Lower leg skin (tissue), 4 donors: ENCODE measurements at regions not wholly inside any gene's neighbourhood (a gene's known extent, or its start where the extent isn't known, plus 50 kb on each side); places are given as distances from the start of the nearest gene placed in this dataset.

Experiments used
- DNase-seq, 2 donors: peaks; one replicate each; pipeline ENCODE4 v3.0.0-alpha.2; 2019; ENCODE audit warnings: low spot score in 2 of 2
- H3K4me3 ChIP-seq: fragments of 200-600 bp; sonication (generic); 2 replicates; pipeline ENCODE4 v1.5.1; 2017; ENCODE audit warnings: mild to moderate bottlenecking, low read depth; ENCODE audit not compliant: poor library complexity, severe bottlenecking
- POLR2A ChIP-seq, 2 donors: fragments of 450-650 bp; IDR thresholded peaks; one replicate each; pipeline ENCODE4 v1.6.1; 2016 to 2017; ENCODE audit warnings: antibody characterized with exemption in 2 of 2, mild to moderate bottlenecking in 1 of 2, moderate library complexity in 1 of 2
- WGBS, 2 donors: methylation state at CpG; one replicate each; pipeline ENCODE4 v1.1.5; 2018; 5-methylcytosine and 5-hydroxymethylcytosine counted together
- intact Hi-C: fragments of 100-400 bp; cut with DNase I; formaldehyde crosslinking; loops from one replicate; pipeline ENCODE4 v1.15.0; 2023; ENCODE audit warnings: low total_unique reads
- TF ChIP-seq, protein P1 (sequence below), 3 donors: fragments of 450-650 bp; IDR thresholded peaks; one replicate each; pipeline ENCODE4 v1.5.1; 2016; ENCODE audit warnings: antibody characterized with exemption in 3 of 3, mild to moderate bottlenecking in 3 of 3, moderate library complexity in 2 of 3

DNA sequence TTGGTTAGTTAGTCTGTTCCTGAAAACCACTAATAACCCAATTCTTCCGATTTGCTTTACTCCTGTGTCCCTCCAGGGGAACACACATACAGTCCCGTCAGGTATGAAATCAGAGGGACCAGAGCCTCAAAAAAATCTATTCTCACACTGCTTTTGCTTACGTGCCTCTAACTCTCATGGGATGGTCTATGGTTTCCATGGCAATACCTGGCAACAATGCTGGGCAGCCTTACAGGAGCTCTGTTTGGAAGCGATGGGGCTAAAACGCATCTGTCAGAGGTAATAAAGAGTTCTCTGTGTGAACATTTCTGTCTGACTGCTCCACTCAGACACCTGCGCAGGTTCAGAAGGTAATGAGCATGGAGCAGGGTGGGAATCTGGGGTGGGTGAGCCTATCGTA lies 376.2 kb downstream of the GXYLT1 start:
- no peak overlapping the region for H3K4me3 ChIP-seq
- 81 to 88% methylated on average over 7 of the region's 7 CpGs for WGBS, 2 donors
- intact Hi-C loops: no loop called here
- DNase-seq: no peak
- TF ChIP-seq POLR2A (IDR thresholded peaks at IDR 0.05): no peak
- TF ChIP-seq, protein P1, sequence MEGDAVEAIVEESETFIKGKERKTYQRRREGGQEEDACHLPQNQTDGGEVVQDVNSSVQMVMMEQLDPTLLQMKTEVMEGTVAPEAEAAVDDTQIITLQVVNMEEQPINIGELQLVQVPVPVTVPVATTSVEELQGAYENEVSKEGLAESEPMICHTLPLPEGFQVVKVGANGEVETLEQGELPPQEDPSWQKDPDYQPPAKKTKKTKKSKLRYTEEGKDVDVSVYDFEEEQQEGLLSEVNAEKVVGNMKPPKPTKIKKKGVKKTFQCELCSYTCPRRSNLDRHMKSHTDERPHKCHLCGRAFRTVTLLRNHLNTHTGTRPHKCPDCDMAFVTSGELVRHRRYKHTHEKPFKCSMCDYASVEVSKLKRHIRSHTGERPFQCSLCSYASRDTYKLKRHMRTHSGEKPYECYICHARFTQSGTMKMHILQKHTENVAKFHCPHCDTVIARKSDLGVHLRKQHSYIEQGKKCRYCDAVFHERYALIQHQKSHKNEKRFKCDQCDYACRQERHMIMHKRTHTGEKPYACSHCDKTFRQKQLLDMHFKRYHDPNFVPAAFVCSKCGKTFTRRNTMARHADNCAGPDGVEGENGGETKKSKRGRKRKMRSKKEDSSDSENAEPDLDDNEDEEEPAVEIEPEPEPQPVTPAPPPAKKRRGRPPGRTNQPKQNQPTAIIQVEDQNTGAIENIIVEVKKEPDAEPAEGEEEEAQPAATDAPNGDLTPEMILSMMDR (IDR thresholded peaks at IDR 0.05): no peak

DNA sequence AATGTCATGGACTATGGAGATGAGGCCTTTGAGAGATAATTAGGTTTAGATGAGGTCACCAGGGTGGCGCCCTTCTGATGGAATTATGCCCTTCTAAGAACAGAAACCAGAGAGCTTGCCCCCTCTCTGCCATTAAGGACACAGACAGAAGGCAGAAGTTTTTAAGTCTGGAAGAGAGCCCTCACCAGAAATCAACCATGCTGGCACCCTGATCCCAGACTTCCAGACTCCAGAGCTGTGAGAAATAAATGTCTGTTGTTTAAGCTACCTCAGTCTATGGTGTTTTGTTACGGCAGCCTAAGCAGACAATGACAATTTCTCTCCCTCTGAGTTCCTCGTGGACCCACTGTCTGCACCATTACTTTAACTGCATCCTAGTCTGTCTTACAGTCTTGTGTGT lies 382.0 kb downstream of the GXYLT1 start:
- TF ChIP-seq, protein P1 (IDR thresholded peaks at IDR 0.05): no peak
- no peak for TF ChIP-seq POLR2A (IDR thresholded peaks at IDR 0.05)
- intact Hi-C loops: no loop called here
- WGBS, 2 donors: 79 to 82% methylated on average over 3 of the region's 3 CpGs

DNA sequence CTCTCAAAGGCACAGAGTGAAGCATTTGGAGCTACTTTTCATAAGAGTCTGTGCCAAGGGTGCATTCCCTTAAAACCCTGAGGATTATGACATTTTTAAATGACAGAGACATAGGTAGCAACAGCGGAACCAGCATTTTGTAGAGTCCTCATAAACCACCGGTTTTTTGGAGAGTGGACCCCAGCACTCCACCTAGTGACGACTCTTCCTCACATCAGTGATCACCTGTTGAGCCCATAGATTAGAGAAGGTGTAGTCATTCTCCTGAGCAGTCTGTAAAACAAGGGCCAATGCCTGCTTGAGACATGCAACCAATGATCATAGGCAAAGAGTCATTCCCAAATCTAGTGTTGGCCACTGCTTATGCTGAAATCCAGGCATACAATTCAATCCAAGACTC lies 399.1 kb downstream of the GXYLT1 start:
- intact Hi-C loops: no loop called here
- no peak for DNase-seq
- H3K4me3 ChIP-seq: no peak overlapping the region
- WGBS, 2 donors: 83 to 89% methylated on average over 3 of the region's 3 CpGs
- no peak for TF ChIP-seq POLR2A (IDR thresholded peaks at IDR 0.05)
- TF ChIP-seq, protein P1 (IDR thresholded peaks at IDR 0.05): no peak

More for the DNA sequence above, 382.0 kb downstream of the GXYLT1 start:
- H3K4me3 ChIP-seq: no peak overlapping the region
- no peak for DNase-seq

DNA sequence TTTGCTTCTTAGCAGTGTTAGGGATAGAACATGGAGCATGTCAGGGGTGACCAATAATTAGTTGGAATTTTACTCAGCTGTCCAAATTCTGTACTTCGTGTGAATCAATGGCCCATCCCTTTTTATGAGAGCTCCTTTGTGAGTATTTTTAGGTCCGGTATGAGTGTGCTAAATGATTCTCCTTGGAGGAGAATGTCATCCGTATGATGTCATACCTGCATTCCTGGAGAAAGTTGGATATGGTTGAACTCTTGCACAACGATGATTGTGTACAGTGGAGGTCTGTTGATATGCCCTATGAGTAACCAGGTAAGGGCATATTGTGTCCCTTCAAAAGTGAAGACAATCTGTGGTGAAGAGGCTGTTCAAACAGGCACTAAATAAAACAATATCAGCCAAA lies 400.8 kb downstream of the GXYLT1 start:
- no peak overlapping the region for H3K4me3 ChIP-seq
- TF ChIP-seq, protein P1 (IDR thresholded peaks at IDR 0.05): no peak
- TF ChIP-seq POLR2A (IDR thresholded peaks at IDR 0.05): no peak
- intact Hi-C loops: no loop called here
- DNase-seq: no peak
- WGBS, 2 donors: 79 to 86% methylated on average over 4 of the region's 4 CpGs

DNA sequence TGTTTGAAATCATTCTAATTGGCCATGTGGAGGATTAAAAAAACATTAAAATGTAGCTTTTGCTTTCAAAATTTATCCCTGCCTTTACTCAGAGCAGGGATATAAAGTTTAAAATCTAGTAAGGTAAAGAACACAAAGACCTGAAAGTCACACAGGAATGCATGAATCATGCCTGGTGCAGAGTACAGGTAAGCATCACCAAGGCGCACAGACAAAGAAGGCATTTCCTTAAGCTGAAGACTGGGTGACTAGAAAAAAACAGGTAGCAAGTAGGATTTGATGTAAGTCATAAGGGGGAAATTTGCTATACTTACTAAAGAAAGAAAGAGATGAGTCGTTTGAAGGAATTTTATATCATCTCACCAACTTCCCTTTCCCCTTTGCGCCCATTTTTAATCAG lies 405.6 kb downstream of the GXYLT1 start:
- WGBS, 2 donors: 86 to 94% methylated on average over 3 of the region's 3 CpGs
- intact Hi-C loops: no loop called here
- TF ChIP-seq POLR2A (IDR thresholded peaks at IDR 0.05): no peak
- TF ChIP-seq, protein P1 (IDR thresholded peaks at IDR 0.05): no peak

DNA sequence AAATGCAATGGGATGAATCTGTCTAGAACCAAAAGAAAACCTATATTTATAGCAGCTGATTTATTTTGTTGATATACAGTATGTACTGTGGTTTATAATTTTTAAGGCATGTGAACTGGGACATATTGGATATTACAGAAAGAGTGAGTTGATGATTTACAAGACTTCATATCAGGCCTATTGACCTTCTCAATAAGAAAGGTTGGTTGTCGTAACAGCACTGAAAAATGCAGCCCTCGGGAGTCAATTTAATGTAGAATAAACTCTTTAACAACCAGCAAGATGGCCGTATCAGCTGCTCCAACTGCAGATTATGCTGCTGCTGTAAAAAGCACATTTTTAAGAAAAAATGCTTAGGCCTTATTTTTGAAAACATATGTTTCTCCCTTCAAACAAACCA lies 407.3 kb downstream of the GXYLT1 start:
- intact Hi-C loops: no loop called here
- no peak overlapping the region for H3K4me3 ChIP-seq
- no peak for TF ChIP-seq POLR2A (IDR thresholded peaks at IDR 0.05)
- TF ChIP-seq, protein P1 (IDR thresholded peaks at IDR 0.05): no peak
- 79 to 88% methylated on average over 3 of the region's 3 CpGs for WGBS, 2 donors
- no peak for DNase-seq

More for the DNA sequence above, 405.6 kb downstream of the GXYLT1 start:
- no peak for DNase-seq
- no peak overlapping the region for H3K4me3 ChIP-seq
